ENCODE measurements at regions not wholly inside any gene's neighbourhood (a gene's known extent, or its start where the extent isn't known, plus 50 kb on each side); places are given as distances from the start of the nearest gene placed in this dataset.

DNA sequence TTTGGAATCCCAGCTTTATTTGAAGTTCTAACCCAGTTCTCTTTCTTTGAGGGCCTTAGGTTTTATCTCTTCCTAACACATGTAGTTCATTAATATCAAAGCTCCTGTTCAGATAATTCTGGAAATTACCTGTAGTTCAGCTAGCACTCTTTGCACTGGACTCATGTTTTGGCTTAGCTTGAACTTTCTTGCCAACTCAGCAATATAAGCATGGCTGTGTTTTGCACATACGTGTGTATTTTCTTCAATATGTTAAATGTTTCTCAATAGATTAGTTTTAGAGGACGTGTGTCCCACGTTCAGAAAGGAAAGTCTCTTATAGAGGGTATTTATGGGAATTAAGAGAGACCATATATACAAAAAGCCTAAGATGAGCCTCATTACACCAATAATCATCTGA, 271.8 kb upstream of the USP25 start:
- Histone ChIP-seq H3K9ac (ENCODE audit: insufficient read depth in 1 of 2, low read depth in 2 of 2, low read length in 2 of 2) (no peak overlapping the region), H3K4me3 (no peak overlapping the region), H3K79me2 (ENCODE audit: control insufficient read depth, insufficient read depth, low read length) (no peaks in the 10 kb centered on the region), H3K36me3 (ENCODE audit: control insufficient read depth, insufficient read depth, low read length) (no peaks in the 10 kb centered on the region), H4K20me1 (replicated peaks; ENCODE audit: control insufficient read depth, insufficient read depth, low read length) (no peaks in the 10 kb centered on the region), H3K27ac (ENCODE audit: extremely low read depth, low read depth, low read length) (no peak overlapping the region), H3K4me2 (ENCODE audit: insufficient read depth, low read length) (no peak overlapping the region), H3K9me3 (replicated peaks; ENCODE audit: control insufficient read depth, insufficient read depth, low read depth, low read length) (no peaks in the 10 kb centered on the region), H3K9me1 (ENCODE audit: control insufficient read depth, insufficient read depth, low read length) (no peaks in the 10 kb centered on the region), H2AFZ (ENCODE audit: low read depth, low read length) (no peak overlapping the region), H3K4me1 (replicated peaks in 1 of 2; ENCODE audit: control insufficient read depth in 2 of 2, insufficient read depth in 2 of 2, low read length in 2 of 2) (no peaks in the 10 kb centered on the region), H3K27me3 (ENCODE audit: control insufficient read depth in 2 of 2, insufficient read depth in 2 of 2, low read length in 2 of 2) (no peaks in the 10 kb centered on the region; a peak in 1 of 5 replicates)
- DNase-seq (ENCODE audit: extremely low read depth in 1 of 4, low spot score in 3 of 4) (no peak), ATAC-seq (no peak), FAIRE-seq (peak; percentile 58)
- CTCF ChIA-PET (ENCODE audit: low intra/inter-chr PET ratio), result no interaction called here
- POLR2A ChIA-PET, result no interaction called here
- WGBS (ENCODE audit: insufficient coverage, low coverage, missing lambda C conversion rate), result 4% methylated on average over 3 of the region's 3 CpGs
- in situ Hi-C loops (cut with MboI) (no loop called here), intact Hi-C loops (cut with micrococcal nuclease) (no loop called here)
- TF ChIP-seq PHF21A (IDR thresholded peaks at IDR 0.05; ENCODE audit: borderline replicate concordance, low read depth) (no peak), C11orf30 (IDR thresholded peaks at IDR 0.05; ENCODE audit: low read depth) (peak; percentile 76), MAFK (IDR thresholded peaks at IDR 0.05; ENCODE audit: low read length) (peak; percentile 91), TCF3 (CRISPR knock-in tag; IDR thresholded peaks at IDR 0.05) (no peak), ZNF316 (IDR thresholded peaks at IDR 0.05) (peak; percentile 81), MAFG (tag; conservative IDR thresholded peaks at IDR 0.05) (peak; percentile 82), MAFF (IDR thresholded peaks at IDR 0.05; ENCODE audit: low read length) (peak; percentile 91)
- BruUV-seq (replicated peaks), result no TSS peak

- POLR2A ChIA-PET, result no interaction called here
- H2AFZ ChIP-seq (ENCODE audit: low read depth, low read length), result no peak overlapping the region
- no peak for FAIRE-seq
Measured at GRCh38 chr21:15462092-15462491, 267.7 kb upstream of the USP25 start.

More at GRCh38 chr21:15462092-15462491, 267.7 kb upstream of the USP25 start:
- no TSS peak for BruUV-seq (replicated peaks)
- WGBS (ENCODE audit: insufficient coverage, low coverage, missing lambda C conversion rate), result 5% methylated on average over 1 of the region's 1 CpG
- Histone ChIP-seq H3K27ac (ENCODE audit: extremely low read depth, low read depth, low read length) (no peak overlapping the region), H3K4me1 (replicated peaks in 1 of 2; ENCODE audit: control insufficient read depth in 2 of 2, insufficient read depth in 2 of 2, low read length in 2 of 2) (no peaks in the 10 kb centered on the region), H3K9me1 (ENCODE audit: control insufficient read depth, insufficient read depth, low read length) (no peaks in the 10 kb centered on the region), H3K27me3 (ENCODE audit: control insufficient read depth in 2 of 2, insufficient read depth in 2 of 2, low read length in 2 of 2) (no peaks in the 10 kb centered on the region), H3K9ac (ENCODE audit: insufficient read depth in 1 of 2, low read depth in 2 of 2, low read length in 2 of 2) (no peak overlapping the region), H3K79me2 (ENCODE audit: control insufficient read depth, insufficient read depth, low read length) (no peaks in the 10 kb centered on the region), H4K20me1 (replicated peaks; ENCODE audit: control insufficient read depth, insufficient read depth, low read length) (no peaks in the 10 kb centered on the region), H3K4me3 (no peak overlapping the region), H3K36me3 (ENCODE audit: control insufficient read depth, insufficient read depth, low read length) (no peaks in the 10 kb centered on the region), H3K9me3 (replicated peaks; ENCODE audit: control insufficient read depth, insufficient read depth, low read depth, low read length) (no peaks in the 10 kb centered on the region), H3K4me2 (ENCODE audit: insufficient read depth, low read length) (no peak overlapping the region)
- in situ Hi-C loops (cut with MboI) (no loop called here), intact Hi-C loops (cut with micrococcal nuclease) (no loop called here)
- ATAC-seq (no peak), DNase-seq (ENCODE audit: extremely low read depth in 1 of 4, low spot score in 3 of 4) (no peak)
- CTCF ChIA-PET (ENCODE audit: low intra/inter-chr PET ratio), result no interaction called here
- TF ChIP-seq, protein P1, sequence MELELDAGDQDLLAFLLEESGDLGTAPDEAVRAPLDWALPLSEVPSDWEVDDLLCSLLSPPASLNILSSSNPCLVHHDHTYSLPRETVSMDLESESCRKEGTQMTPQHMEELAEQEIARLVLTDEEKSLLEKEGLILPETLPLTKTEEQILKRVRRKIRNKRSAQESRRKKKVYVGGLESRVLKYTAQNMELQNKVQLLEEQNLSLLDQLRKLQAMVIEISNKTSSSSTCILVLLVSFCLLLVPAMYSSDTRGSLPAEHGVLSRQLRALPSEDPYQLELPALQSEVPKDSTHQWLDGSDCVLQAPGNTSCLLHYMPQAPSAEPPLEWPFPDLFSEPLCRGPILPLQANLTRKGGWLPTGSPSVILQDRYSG (tag; conservative IDR thresholded peaks at IDR 0.05; ENCODE audit: low read depth), result no peak
- TF ChIP-seq FOXM1 (IDR thresholded peaks at IDR 0.05; ENCODE audit: low read depth) (no peak), FOXM1 (CRISPR knock-in tag; IDR thresholded peaks at IDR 0.05; ENCODE audit: low read depth) (no peak), EWSR1 (IDR thresholded peaks at IDR 0.05; ENCODE audit: borderline replicate concordance, low read depth, partially characterized antibody) (no peak), HNRNPLL (IDR thresholded peaks at IDR 0.05; ENCODE audit: low read depth, low read length, poor library complexity, severe bottlenecking) (no peak), ZNF696 (CRISPR knock-in tag; conservative IDR thresholded peaks at IDR 0.05) (no peak), OTX1 (CRISPR knock-in tag; IDR thresholded peaks at IDR 0.05) (no peak)
